Prostate gland (tissue), 2 donors: ENCODE measurements at regions not wholly inside any gene's neighbourhood (a gene's known extent, or its start where the extent isn't known, plus 50 kb on each side); places are given as distances from the start of the nearest gene placed in this dataset.

Experiments
- CTCF ChIP-seq, 4 experiments: fragments of 200-600 bp in 2 of 4; fragments of 450-650 bp in 2 of 4; sonication (generic) in 2 of 4; IDR thresholded peaks; 1 replicate in 3 of 4; 2 replicates in 1 of 4; pipeline ENCODE4 v1.5.1; 2016 to 2019; ENCODE audit warnings: antibody characterized with exemption in 4 of 4, mild to moderate bottlenecking in 2 of 4, moderate library complexity in 2 of 4
- POLR2A ChIP-seq: fragments of 450-650 bp; IDR thresholded peaks from one replicate; pipeline ENCODE4 v1.6.1; 2016; ENCODE audit warnings: antibody characterized with exemption, mild to moderate bottlenecking

- TF ChIP-seq POLR2A, result no peak
- no peak for TF ChIP-seq CTCF (IDR thresholded peaks at IDR 0.05)
Measured at GRCh38 chr3:8336456-8336855, 165.2 kb upstream of the LMCD1 start.
